Stimulated activated naive CD8-positive, alpha-beta T cell treated with anti-CD3 and anti-CD28 coated beads, Interleukin-15, amount 100 ng/mL, for 72 hours (primary cell): ENCODE measurements at regions not wholly inside any gene's neighbourhood (a gene's known extent, or its start where the extent isn't known, plus 50 kb on each side); places are given as distances from the start of the nearest gene placed in this dataset.

Source experiments
- ATAC-seq: fragments of 150-1000 bp; cut with Tn5 transposase; 2 replicates; pipeline ENCODE4 v1.10.0; 2021; ENCODE audit warnings: mild to moderate bottlenecking, moderate library complexity
- DNase-seq, 2 donors: peaks; one replicate each; pipeline ENCODE4 v3.0.0; 2021 to 2022
- H3K27ac Mint-ChIP-seq, 2 donors: one replicate each; pipeline ENCODE4 v1.8.0; 2022; ENCODE audit warnings: mild to moderate bottlenecking in 2 of 2, mixed read lengths in 2 of 2, moderate library complexity in 2 of 2
- H3K27me3 Mint-ChIP-seq: one replicate; pipeline ENCODE4 v1.8.0; 2022; ENCODE audit warnings: mixed read lengths
- H3K4me1 Mint-ChIP-seq: one replicate; pipeline ENCODE4 v1.8.0; 2022; ENCODE audit warnings: mild to moderate bottlenecking, mixed read lengths
- H3K4me3 Mint-ChIP-seq, 2 donors: one replicate each; pipeline ENCODE4 v1.8.0; 2022; ENCODE audit warnings: mild to moderate bottlenecking in 2 of 2, mixed read lengths in 2 of 2, moderate library complexity in 1 of 2
- H3K9me3 Mint-ChIP-seq, 2 donors: one replicate each; pipeline ENCODE4 v1.8.0; 2022; ENCODE audit warnings: mixed read lengths in 2 of 2

DNA sequence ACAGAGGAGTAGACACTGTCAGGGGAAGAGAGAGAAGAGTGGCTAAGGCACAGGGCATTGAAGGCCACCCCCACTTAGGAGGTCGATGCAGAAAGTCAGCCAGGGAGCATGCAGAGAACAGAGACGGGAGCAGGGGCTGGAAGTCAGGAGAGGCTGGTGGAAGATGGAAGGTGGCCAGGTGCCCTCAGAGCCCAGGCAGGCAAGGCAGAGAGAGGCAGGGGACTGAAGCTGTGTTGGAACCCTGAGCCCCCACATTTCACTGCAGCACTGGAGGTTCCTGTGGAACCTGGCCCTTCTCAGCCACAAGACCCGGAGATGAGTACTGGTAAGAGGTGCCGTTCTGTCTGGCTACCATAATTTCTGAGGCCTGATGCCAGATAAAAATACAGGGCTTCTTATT is 238.3 kb upstream of the NCAM1 start:
- no peak overlapping the region for H3K27ac Mint-ChIP-seq
- H3K4me3 Mint-ChIP-seq, result no peak overlapping the region
- no peak for DNase-seq
- H3K4me1 Mint-ChIP-seq, result no peaks in the 10 kb centered on the region
- no peak for ATAC-seq
- H3K27me3 Mint-ChIP-seq, result peaks cover 17% of the 10 kb centered on the region
- H3K9me3 Mint-ChIP-seq, result peaks cover 0 to 7% of the 10 kb centered on the region in 2 donors

- no peaks in the 10 kb centered on the region for H3K4me1 Mint-ChIP-seq
- H3K27me3 Mint-ChIP-seq, result peaks cover 14% of the 10 kb centered on the region
- H3K4me3 Mint-ChIP-seq, result no peak overlapping the region
- H3K9me3 Mint-ChIP-seq, result peaks cover 0 to 7% of the 10 kb centered on the region in 2 donors
- DNase-seq (no peak), ATAC-seq (no peak)
- no peak overlapping the region for H3K27ac Mint-ChIP-seq
Measured at GRCh38 chr11:112723676-112724495, 237.3 kb upstream of the NCAM1 start.

DNA sequence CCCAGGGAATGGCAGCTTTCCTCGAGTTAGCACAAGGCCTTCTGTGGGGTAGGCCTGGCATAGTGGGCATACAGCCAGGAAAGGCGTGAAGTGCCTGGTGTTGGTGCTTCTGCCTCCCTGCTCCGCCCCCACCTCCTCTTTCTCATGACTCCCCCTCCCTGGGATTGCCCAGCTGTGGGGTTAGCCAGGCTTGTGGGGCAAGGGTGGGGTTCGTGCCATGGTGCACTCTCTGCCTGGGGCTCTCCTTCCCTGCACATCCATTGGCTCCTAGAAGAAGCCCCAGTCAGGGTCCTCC is 236.8 kb upstream of the NCAM1 start:
- peaks cover 0 to 7% of the 10 kb centered on the region in 2 donors for H3K9me3 Mint-ChIP-seq

DNA sequence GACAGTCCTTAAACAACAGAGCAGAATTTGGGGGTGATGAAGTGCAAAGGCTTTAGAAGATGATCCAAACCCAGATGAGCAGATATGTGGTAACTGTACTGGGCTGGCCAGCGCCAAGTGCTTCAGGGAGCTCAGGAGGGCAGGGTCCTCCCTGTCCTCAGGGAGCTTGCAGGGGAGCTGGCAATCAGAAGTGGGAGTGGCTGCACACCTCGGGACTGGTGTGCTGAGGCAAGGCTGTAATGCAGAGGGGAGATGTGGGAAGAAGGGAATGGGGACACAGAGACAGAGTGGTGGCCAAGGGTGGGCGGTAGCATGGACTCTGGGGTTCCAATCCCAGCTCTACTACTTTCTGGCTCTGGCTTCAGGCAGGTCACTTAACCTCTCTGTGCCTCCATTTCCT is 235.6 kb upstream of the NCAM1 start:
- Mint-ChIP-seq H3K4me3 (no peak overlapping the region), H3K27ac (no peak overlapping the region), H3K4me1 (no peaks in the 10 kb centered on the region), H3K9me3 (peaks cover 0 to 7% of the 10 kb centered on the region in 2 donors), H3K27me3 (peaks cover 10% of the 10 kb centered on the region)
- DNase-seq (no peak), ATAC-seq (no peak)

More for the DNA sequence above, 236.8 kb upstream of the NCAM1 start:
- ATAC-seq, result no peak
- peaks cover 10% of the 10 kb centered on the region for H3K27me3 Mint-ChIP-seq
- no peak overlapping the region for H3K4me3 Mint-ChIP-seq
- no peak for DNase-seq
- H3K4me1 Mint-ChIP-seq, result no peaks in the 10 kb centered on the region
- no peak overlapping the region for H3K27ac Mint-ChIP-seq

- Mint-ChIP-seq H3K4me3 (no peak overlapping the region), H3K27ac (no peak overlapping the region), H3K4me1 (no peaks in the 10 kb centered on the region), H3K9me3 (no peaks in the 10 kb centered on the region), H3K27me3 (peaks cover 6% of the 10 kb centered on the region)
- ATAC-seq (no peak), DNase-seq (no peak)
Measured at GRCh38 chr11:112727341-112727841, 233.8 kb upstream of the NCAM1 start.

DNA sequence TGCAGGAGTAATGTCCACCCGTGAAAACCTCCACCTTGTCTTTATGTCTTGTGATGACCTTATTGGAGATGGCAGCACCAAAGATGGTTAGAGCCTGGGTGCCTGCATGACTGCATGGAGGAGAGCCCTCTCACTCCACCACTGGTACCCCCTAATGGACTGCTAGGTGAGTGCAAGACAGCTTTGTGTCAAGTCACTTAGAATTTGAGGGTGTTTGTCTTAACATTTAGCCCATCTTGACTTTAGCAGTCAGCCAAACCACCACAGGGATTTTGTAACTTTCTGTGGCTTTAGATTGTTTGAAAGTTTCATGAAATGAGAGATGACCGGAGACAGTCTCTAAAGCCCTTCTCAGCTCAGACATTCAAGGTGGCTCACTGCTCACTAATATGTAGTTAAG is 232.9 kb upstream of the NCAM1 start:
- no peak overlapping the region for H3K27ac Mint-ChIP-seq
- no peak overlapping the region for H3K4me3 Mint-ChIP-seq
- DNase-seq (no peak), ATAC-seq (no peak)
- H3K9me3 Mint-ChIP-seq, result no peaks in the 10 kb centered on the region
- no peaks in the 10 kb centered on the region for H3K4me1 Mint-ChIP-seq
- no peaks in the 10 kb centered on the region for H3K27me3 Mint-ChIP-seq

DNA sequence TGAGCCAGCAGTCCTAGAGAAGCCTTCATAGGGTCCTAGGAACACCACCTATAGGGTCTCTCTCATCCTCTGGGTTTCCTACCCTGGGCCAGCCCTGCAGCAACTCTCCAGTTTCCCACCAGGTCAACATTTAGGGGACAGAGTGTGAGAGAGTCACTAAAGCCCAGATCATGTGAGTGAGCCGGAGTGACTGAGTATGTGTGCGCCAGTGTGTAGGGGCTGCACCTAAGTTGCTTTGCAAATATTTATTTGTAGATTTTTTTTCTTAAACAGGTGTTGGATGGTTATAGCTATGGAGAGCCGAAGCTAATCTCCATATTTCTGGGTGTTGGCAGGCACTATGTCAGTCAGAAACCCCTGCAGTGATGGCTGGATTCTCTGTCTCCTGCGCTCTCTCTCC is 232.5 kb upstream of the NCAM1 start:
- H3K9me3 Mint-ChIP-seq, result no peaks in the 10 kb centered on the region
- no peak for ATAC-seq
- H3K27ac Mint-ChIP-seq, result no peak overlapping the region
- no peak for DNase-seq
- no peaks in the 10 kb centered on the region for H3K4me1 Mint-ChIP-seq
- H3K4me3 Mint-ChIP-seq, result no peak overlapping the region
- H3K27me3 Mint-ChIP-seq, result no peaks in the 10 kb centered on the region

GRCh38 chr11:112730591-112730990 is 230.6 kb upstream of the NCAM1 start:
- Mint-ChIP-seq H3K27ac (no peak overlapping the region), H3K27me3 (peaks cover 3% of the 10 kb centered on the region), H3K4me3 (no peak overlapping the region), H3K4me1 (no peaks in the 10 kb centered on the region), H3K9me3 (no peaks in the 10 kb centered on the region)
- ATAC-seq (no peak), DNase-seq (no peak)

DNA sequence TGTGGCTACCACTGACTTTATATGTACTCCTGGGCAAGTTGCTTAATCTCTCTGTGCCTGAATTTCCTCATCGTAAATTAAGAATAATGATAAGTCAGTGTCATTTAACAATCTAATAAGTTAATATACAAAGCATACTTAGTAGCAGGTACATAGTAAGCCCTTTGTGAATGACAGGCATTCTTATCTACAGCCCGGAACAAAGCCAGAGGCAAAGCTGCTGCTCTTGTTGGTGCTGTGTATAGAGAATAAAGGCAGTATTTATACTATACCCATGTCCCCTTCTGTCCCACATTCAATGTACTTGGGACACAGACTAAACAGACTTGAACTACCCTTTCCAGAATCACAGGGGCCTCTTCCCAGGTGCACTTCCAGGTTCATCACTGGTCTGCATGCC is 229.7 kb upstream of the NCAM1 start:
- Mint-ChIP-seq H3K4me3 (no peak overlapping the region), H3K9me3 (no peaks in the 10 kb centered on the region), H3K27ac (no peak overlapping the region), H3K27me3 (peaks cover 10% of the 10 kb centered on the region), H3K4me1 (no peaks in the 10 kb centered on the region)
- DNase-seq (no peak), ATAC-seq (no peak)

DNA sequence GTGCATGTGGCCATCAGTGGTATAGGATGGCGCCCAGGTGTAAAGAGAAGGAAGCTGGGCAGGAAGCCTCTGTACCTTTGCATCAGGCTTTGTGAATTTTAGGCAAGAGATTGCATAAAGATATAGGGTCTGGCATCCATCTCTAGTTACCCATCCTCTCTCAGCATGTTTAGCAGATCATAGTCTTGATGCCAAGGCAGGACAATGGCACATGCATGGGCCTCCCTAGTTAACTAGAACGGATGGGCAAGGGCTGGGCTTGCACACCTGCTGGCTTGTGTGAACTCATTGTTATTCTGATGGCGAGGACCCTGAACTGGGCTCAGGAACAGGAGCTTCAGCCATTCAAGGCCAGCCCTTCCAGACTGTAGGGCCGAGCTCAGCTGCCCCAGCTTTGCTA is 229.2 kb upstream of the NCAM1 start:
- H3K27ac Mint-ChIP-seq, result no peak overlapping the region
- ATAC-seq (no peak), DNase-seq (no peak)
- H3K4me1 Mint-ChIP-seq, result no peaks in the 10 kb centered on the region
- H3K9me3 Mint-ChIP-seq, result no peaks in the 10 kb centered on the region
- H3K27me3 Mint-ChIP-seq, result peaks cover 10% of the 10 kb centered on the region
- no peak overlapping the region for H3K4me3 Mint-ChIP-seq

DNA sequence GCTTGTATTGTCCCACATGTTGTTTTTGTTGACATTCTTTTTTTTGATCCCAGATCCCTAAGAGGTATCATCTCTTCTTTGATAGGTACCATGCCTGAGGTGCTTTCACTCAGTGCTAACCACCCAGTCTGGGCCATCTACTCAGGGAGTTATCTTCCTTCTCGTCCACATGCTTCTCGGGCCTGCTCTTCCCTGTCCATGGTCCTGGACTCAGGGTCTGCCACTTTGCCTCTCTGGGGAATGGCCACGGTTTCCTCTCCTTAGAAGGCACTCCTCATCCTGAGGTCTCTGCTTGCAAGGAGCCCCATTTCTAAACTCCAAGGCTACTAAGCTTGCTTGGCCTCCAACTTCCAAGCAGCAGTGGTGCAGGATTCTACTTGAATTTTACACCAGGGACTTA is 227.0 kb upstream of the NCAM1 start:
- no peaks in the 10 kb centered on the region for H3K9me3 Mint-ChIP-seq
- no peaks in the 10 kb centered on the region for H3K4me1 Mint-ChIP-seq
- peaks cover 10% of the 10 kb centered on the region for H3K27me3 Mint-ChIP-seq
- DNase-seq, result no peak
- H3K4me3 Mint-ChIP-seq, result no peak overlapping the region
- no peak for ATAC-seq
- H3K27ac Mint-ChIP-seq, result no peak overlapping the region

DNA sequence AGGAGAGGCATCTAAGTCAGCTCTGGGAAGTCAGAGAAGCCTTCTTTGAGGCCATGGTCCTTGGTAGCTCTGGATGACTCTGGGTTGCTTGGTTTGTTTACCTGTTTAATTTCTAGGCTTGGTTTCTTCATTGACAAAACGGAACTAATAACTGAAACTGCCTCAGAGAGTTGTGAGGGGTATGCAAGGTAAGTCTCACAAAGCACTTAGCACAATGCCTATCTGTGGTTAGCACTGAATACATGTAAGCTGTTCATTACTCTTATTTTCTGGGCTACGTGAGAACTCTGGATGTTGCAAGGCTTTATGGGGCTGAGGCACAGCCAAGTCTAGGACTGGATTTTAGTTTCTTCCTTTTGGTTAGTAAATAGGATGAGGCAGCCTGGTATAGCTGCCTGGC is 225.8 kb upstream of the NCAM1 start:
- H3K27ac Mint-ChIP-seq, result no peak overlapping the region
- H3K27me3 Mint-ChIP-seq, result peaks cover 10% of the 10 kb centered on the region
- H3K9me3 Mint-ChIP-seq, result no peaks in the 10 kb centered on the region
- DNase-seq (no peak), ATAC-seq (no peak)
- H3K4me1 Mint-ChIP-seq, result no peaks in the 10 kb centered on the region
- H3K4me3 Mint-ChIP-seq, result no peak overlapping the region

DNA sequence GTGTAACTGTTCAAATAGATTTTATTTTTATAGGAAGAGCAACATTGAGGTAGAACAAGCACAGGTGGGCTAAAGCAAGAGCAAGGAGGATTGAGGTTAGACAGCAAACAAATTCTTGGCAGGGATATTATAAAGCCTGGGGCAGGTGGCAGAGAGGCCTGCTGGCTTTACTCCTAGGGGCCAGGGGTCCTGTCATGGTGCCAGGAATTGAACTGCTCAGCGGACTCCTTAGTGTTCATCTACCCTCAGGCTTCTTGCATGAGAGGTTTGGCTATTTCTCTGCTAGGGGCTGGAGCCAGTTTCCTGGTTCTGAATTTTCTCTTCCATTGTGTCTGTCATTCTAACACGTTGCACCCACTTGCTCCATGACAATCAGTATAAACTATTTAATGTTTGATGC is 217.2 kb upstream of the NCAM1 start:
- DNase-seq (no peak), ATAC-seq (no peak)
- Mint-ChIP-seq H3K4me1 (no peaks in the 10 kb centered on the region), H3K9me3 (no peaks in the 10 kb centered on the region), H3K27me3 (peaks cover 18% of the 10 kb centered on the region), H3K4me3 (no peak overlapping the region), H3K27ac (peak overlapping the region in 1 of 2 donors; percentile 1)

- DNase-seq (no peak), ATAC-seq (no peak)
- Mint-ChIP-seq H3K4me1 (no peaks in the 10 kb centered on the region), H3K4me3 (no peak overlapping the region), H3K27ac (peak overlapping the region in 1 of 2 donors; percentile 74), H3K9me3 (no peaks in the 10 kb centered on the region), H3K27me3 (peaks cover 18% of the 10 kb centered on the region)
Measured at GRCh38 chr11:112745973-112746372, 215.2 kb upstream of the NCAM1 start.

DNA sequence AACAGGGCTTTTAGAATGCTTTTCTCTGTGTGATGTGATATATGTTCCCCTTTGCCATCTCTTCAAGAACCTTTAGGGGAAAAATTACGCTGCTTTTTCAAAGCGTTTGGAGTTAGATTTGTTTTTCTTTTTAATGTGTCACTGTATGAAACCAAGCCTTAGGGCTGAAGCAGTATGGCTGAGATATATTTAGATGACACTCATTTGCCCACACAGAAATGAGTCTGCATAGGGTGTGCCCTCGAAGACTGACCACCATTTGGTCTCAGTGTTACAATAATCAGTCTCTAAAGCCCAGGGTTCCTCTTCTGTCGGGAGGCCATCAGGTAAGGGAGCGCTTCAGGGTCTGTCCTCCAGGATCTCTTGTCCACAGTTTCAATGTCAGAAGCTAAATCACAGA is 213.0 kb upstream of the NCAM1 start:
- DNase-seq (no peak), ATAC-seq (no peak)
- no peak overlapping the region for H3K27ac Mint-ChIP-seq
- no peak overlapping the region for H3K4me3 Mint-ChIP-seq
- no peaks in the 10 kb centered on the region for H3K9me3 Mint-ChIP-seq
- no peaks in the 10 kb centered on the region for H3K4me1 Mint-ChIP-seq
- H3K27me3 Mint-ChIP-seq, result peaks cover 18% of the 10 kb centered on the region

DNA sequence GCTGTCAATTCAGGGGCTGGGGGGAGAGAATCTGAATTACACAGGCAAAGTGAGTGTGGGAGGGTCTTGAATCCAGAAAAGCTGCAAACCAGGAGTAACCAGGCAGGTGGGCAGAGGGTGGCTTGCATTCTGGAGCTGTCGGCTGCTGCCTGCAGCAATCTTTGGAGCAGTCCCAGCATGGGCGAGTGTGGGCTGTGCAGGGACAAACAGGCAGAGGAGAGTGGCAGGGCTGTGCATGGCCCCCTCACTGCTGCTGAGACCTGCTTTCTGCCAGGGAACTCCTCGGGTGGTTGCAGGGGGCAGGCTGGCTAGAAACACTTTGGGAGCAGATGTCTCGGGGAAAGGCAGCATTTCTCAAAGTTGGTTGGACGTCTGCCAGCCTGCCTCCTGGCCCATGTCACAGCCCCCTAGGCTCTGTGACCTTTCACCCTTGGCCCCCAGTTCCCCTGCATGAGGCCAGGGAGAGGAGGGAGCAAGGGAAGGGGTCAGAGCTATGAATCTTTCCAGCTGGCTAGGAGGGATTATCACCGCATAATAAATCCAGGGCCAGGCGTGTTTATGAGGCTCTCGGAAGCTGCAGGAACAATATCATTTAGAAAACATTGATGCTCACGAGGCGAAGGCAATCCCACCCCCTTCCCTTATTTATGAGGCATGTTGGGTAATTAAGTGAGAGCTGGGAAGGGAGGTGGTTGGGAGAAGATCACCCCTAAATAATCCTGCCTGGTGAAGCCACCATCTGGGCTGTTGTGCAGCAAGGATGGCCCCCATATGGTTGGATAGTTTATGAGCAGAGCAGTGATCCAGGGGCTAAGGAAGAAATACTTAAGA is 212.3 kb upstream of the NCAM1 start:
- peaks cover 18% of the 10 kb centered on the region for H3K27me3 Mint-ChIP-seq
- H3K9me3 Mint-ChIP-seq, result no peaks in the 10 kb centered on the region
- ATAC-seq, result no peak
- no peak for DNase-seq
- H3K4me1 Mint-ChIP-seq, result no peaks in the 10 kb centered on the region
- H3K27ac Mint-ChIP-seq, result no peak overlapping the region
- H3K4me3 Mint-ChIP-seq, result no peak overlapping the region
